HG03521 (cell line): ENCODE measurements at regions not wholly inside any gene's neighbourhood (a gene's known extent, or its start where the extent isn't known, plus 50 kb on each side); places are given as distances from the start of the nearest gene placed in this dataset.

Source experiments
- ATAC-seq: cut with Tn5 transposase; IDR thresholded peaks from one replicate; pipeline ENCODE4 v1.9.1; 2021; ENCODE audit warnings: mild to moderate bottlenecking, moderate library complexity; ENCODE audit not compliant: unreplicated experiment

- no peak for ATAC-seq
Observed at GRCh38 chr19:32222556-32222955, 122.9 kb upstream of the ZNF507 start.

- no peak for ATAC-seq
Observed at GRCh38 chr19:32223106-32223505, 122.3 kb upstream of the ZNF507 start.

- ATAC-seq: no peak
Observed at GRCh38 chr19:32223595-32224370, 121.6 kb upstream of the ZNF507 start.

- peak; percentile 74 for ATAC-seq
Observed at GRCh38 chr19:32224371-32225244, 120.8 kb upstream of the ZNF507 start.

- no peak for ATAC-seq
Observed at GRCh38 chr19:32227561-32228165, 117.7 kb upstream of the ZNF507 start.

- ATAC-seq: no peak
Observed at GRCh38 chr19:32230441-32230840, 115.0 kb upstream of the ZNF507 start.

GRCh38 chr19:32231020-32231419 is 114.4 kb upstream of the ZNF507 start:
- ATAC-seq: no peak

GRCh38 chr19:32231691-32232090 is 113.7 kb upstream of the ZNF507 start:
- no peak for ATAC-seq

GRCh38 chr19:32232449-32232848 is 113.0 kb upstream of the ZNF507 start:
- ATAC-seq: no peak

GRCh38 chr19:32233091-32233490 is 112.3 kb upstream of the ZNF507 start:
- no peak for ATAC-seq

GRCh38 chr19:32233885-32234284 is 111.5 kb upstream of the ZNF507 start:
- no peak for ATAC-seq

GRCh38 chr19:32234663-32235217 is 110.7 kb upstream of the ZNF507 start:
- ATAC-seq: no peak

- ATAC-seq: no peak
Observed at GRCh38 chr19:32238076-32238475, 107.3 kb upstream of the ZNF507 start.

GRCh38 chr19:32240316-32240715 is 105.1 kb upstream of the ZNF507 start:
- ATAC-seq: no peak

GRCh38 chr19:32241306-32241705 is 104.1 kb upstream of the ZNF507 start:
- no peak for ATAC-seq

- no peak for ATAC-seq
Observed at GRCh38 chr19:32241932-32242710, 103.3 kb upstream of the ZNF507 start.

- ATAC-seq: no peak
Observed at GRCh38 chr19:32246006-32246405, 99.4 kb upstream of the ZNF507 start.

GRCh38 chr19:32251634-32252332 is 93.6 kb upstream of the ZNF507 start:
- no peak for ATAC-seq

- ATAC-seq: no peak
Observed at GRCh38 chr19:32252333-32252669, 93.1 kb upstream of the ZNF507 start.
